GM12878 (cell line): ENCODE measurements at regions not wholly inside any gene's neighbourhood (a gene's known extent, or its start where the extent isn't known, plus 50 kb on each side); places are given as distances from the start of the nearest gene placed in this dataset.

Source experiments
- ATAC-seq: fragments of 200-7000 bp; cut with Tn5 transposase; 3 replicates; pipeline ENCODE4 v1.9.1; 2020; ENCODE audit warnings: mild to moderate bottlenecking, moderate library complexity
- BruUV-seq: library from RNA; stranded (reverse); fragments of 400-500 nt; replicated peaks from 2 replicates; lab custom pipeline; 2021; lab: Mats Ljungman, UMichigan
- CTCF ChIA-PET: fragments of 300-600 bp; sonication (Branson Sonifier 250); formaldehyde crosslinking; extraction: SDS; loops from one replicate; lab custom pipeline; 2021; ENCODE audit warnings: inconsistent platforms; lab: Yijun Ruan, JAX
- POLR2A ChIA-PET: fragments of 350-600 bp; formaldehyde crosslinking; extraction: SDS; loops from one replicate; lab custom pipeline; 2021; ENCODE audit warnings: inconsistent platforms; lab: Charles Lee
- RAD21 ChIA-PET: fragments of 300-600 bp; sonication (Branson Sonifier 250); formaldehyde crosslinking; loops from one replicate; lab custom pipeline; 2023; ENCODE audit warnings: antibody characterized with exemption; ENCODE audit not compliant: unreplicated experiment; lab: Charles Lee
- SMC1A ChIA-PET: fragments of 300-600 bp; sonication (Branson Sonifier 250); formaldehyde crosslinking; loops from one replicate; lab custom pipeline; 2023; ENCODE audit not compliant: unreplicated experiment, uncharacterized antibody; lab: Charles Lee
- DNase-seq: peaks from one replicate; pipeline ENCODE4 v3.0.0-alpha.2; 2011; ENCODE audit warnings: low read depth, low spot score
- FAIRE-seq: peaks from 3 replicates; lab custom pipeline; 2011; peaks lifted over from hg19 to GRCh38; lab: Jason Lieb, UNC
- H2AFZ ChIP-seq: 2 replicates; pipeline ENCODE4 v1.6.0; 2011; ENCODE audit warnings: low read depth, low read length, control low read depth; ENCODE audit not compliant: control insufficient read depth
- H3K27ac ChIP-seq: 2 replicates; pipeline ENCODE4 v1.5.1; 2011; ENCODE audit warnings: control low read depth; ENCODE audit not compliant: control insufficient read depth, insufficient read depth
- H3K27me3 ChIP-seq, 2 experiments: replicated peaks in 1 of 2; 2 replicates each; pipeline versions ENCODE4 v1.6.0 to v1.6.1; 2011; ENCODE audit warnings: low read length in 1 of 2; ENCODE audit not compliant: control insufficient read depth in 2 of 2, insufficient read depth in 2 of 2
- H3K36me3 ChIP-seq, 2 experiments: 2 replicates each; pipeline ENCODE4 v1.5.1; 2011; ENCODE audit warnings: low read length in 1 of 2; ENCODE audit not compliant: control insufficient read depth in 2 of 2, insufficient read depth in 2 of 2
- H3K4me1 ChIP-seq: 2 replicates; pipeline ENCODE4 v1.6.1; 2011; ENCODE audit warnings: mild to moderate bottlenecking, low read length, moderate library complexity, mixed read lengths; ENCODE audit not compliant: control insufficient read depth, insufficient read depth
- H3K4me2 ChIP-seq: 2 replicates; pipeline ENCODE4 v1.6.0; 2011; ENCODE audit warnings: control low read depth; ENCODE audit not compliant: control insufficient read depth, insufficient read depth
- H3K4me3 ChIP-seq: fragments of 200-600 bp; sonication (generic); 2 replicates; pipeline ENCODE4 v1.5.1; 2016
- H3K79me2 ChIP-seq: 2 replicates; pipeline ENCODE4 v1.6.0; 2011; ENCODE audit warnings: low read length; ENCODE audit not compliant: control insufficient read depth, insufficient read depth
- H3K9ac ChIP-seq: 2 replicates; pipeline ENCODE4 v1.8.0; 2011; ENCODE audit warnings: low read length, control low read depth, mixed read lengths; ENCODE audit not compliant: control insufficient read depth, insufficient read depth
- H3K9me3 ChIP-seq: replicated peaks from 3 replicates; pipeline ENCODE4 v1.5.1; 2011; ENCODE audit warnings: mild to moderate bottlenecking, low read length; ENCODE audit not compliant: control insufficient read depth, insufficient read depth
- H4K20me1 ChIP-seq: 2 replicates; pipeline ENCODE4 v1.6.0; 2011; ENCODE audit not compliant: control insufficient read depth, insufficient read depth
- BRCA1 ChIP-seq: IDR thresholded peaks from 2 replicates; pipeline ENCODE4 v1.6.1; 2011; ENCODE audit warnings: low read depth, low read length, improper control_type of control experiment
- GATAD2B ChIP-seq: fragments of 450-650 bp; conservative IDR thresholded peaks from 2 replicates; pipeline ENCODE4 v1.6.1; 2017; ENCODE audit warnings: low read depth, mild to moderate bottlenecking, moderate library complexity
- RAD21 ChIP-seq: IDR thresholded peaks from 2 replicates; pipeline ENCODE4 v1.6.1; 2011; ENCODE audit warnings: mild to moderate bottlenecking, low read depth, low read length, moderate library complexity; ENCODE audit not compliant: insufficient read depth
- SMC3 ChIP-seq: IDR thresholded peaks from 2 replicates; pipeline ENCODE4 v1.6.1; 2011; ENCODE audit warnings: low read length, improper control_type of control experiment, borderline replicate concordance
- WGBS: methylation state at CpG from one replicate; pipeline ENCODE4 v1.1.6; 2016; ENCODE audit warnings: low lambda C conversion rate; ENCODE audit not compliant: insufficient replicate concordance, insufficient coverage; ENCODE audit errors: missing lambda C conversion rate; 5-methylcytosine and 5-hydroxymethylcytosine counted together
- in situ Hi-C: fragments of 300-500 bp; cut with MboI; formaldehyde crosslinking; loops from 9 replicates; pipeline ENCODE4 v1.14.3; 2018; ENCODE audit warnings: mixed read lengths
- intact Hi-C: fragments of 100-400 bp; cut with micrococcal nuclease; formaldehyde crosslinking; loops from one replicate; pipeline ENCODE4 v1.14.2; 2022; ENCODE audit not compliant: unreplicated experiment

DNA sequence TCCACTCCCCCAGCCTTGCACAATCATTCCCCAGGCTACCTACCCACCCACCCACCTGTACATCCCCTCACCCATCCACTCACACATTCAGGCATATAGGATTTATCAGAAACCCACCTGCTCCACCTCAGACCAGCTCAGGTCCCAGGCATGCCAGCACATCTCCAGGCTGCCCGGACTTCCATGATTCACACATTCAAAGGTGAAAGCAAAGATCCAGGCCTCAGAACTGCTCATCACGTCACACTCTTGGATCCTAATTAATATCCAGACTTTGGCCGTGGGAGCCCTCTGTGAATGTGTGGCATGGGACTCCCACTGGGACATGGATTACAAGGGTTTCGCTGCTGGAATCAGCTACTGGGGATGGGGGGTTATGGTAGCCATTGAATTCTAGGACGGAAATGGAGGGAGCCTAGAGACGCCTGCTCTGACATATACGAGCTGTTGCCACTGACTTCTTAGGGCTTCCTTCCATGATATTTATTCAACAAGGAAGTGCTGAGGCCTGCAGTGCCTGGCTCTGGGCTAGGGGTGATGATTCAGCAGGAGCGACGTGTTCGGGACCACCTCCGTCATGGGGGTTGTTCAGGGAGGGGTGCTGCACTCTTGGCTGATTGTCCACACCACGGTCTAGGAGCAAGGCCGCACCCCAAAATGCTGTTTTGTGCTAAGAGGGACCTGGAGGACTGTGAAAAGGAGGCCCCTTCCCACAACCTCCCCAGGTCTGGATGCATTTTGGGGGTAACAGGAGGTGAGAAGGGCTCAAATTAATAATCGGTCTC, 56.9 kb upstream of the ADRA2C start:
- in situ Hi-C loops = no loop called here
- TF ChIP-seq GATAD2B = no peak
- no peak for TF ChIP-seq BRCA1
- TF ChIP-seq, all 136 proteins: peak for 0
- no peak for DNase-seq
- Histone ChIP-seq H3K27me3 (no peaks in the 10 kb centered on the region; a peak in 1 of 4 replicates), H3K36me3 (no peaks in the 10 kb centered on the region), H3K4me2 (no peak overlapping the region), H3K79me2 (no peaks in the 10 kb centered on the region), H3K27ac (no peak overlapping the region), H3K4me1 (peaks cover 4% of the 10 kb centered on the region; the same call in 1 of the 2 replicates), H3K9me3 (no peaks in the 10 kb centered on the region), H3K9ac (no peak overlapping the region), H4K20me1 (no peaks in the 10 kb centered on the region), H2AFZ (no peak overlapping the region), H3K4me3 (no peak overlapping the region)
- RAD21 ChIA-PET = no interaction called here
- no TSS peak for BruUV-seq
- intact Hi-C loops = no loop called here
- CTCF ChIA-PET = no interaction called here
- ATAC-seq = no peak
- FAIRE-seq = no peak
- SMC1A ChIA-PET = no interaction called here
- WGBS = 38% methylated on average over 14 of the region's 14 CpGs
- POLR2A ChIA-PET = no interaction called here

- POLR2A ChIA-PET = no interaction called here
- DNase-seq (no peak), ATAC-seq (no peak), FAIRE-seq (no peak)
- Histone ChIP-seq H3K79me2 (no peaks in the 10 kb centered on the region), H3K27me3 (no peaks in the 10 kb centered on the region; a peak in 1 of 4 replicates), H2AFZ (no peak overlapping the region), H3K4me1 (peaks cover 4% of the 10 kb centered on the region; the same call in 1 of the 2 replicates), H4K20me1 (no peaks in the 10 kb centered on the region), H3K4me2 (no peak overlapping the region), H3K9me3 (no peaks in the 10 kb centered on the region), H3K36me3 (no peaks in the 10 kb centered on the region), H3K27ac (no peak overlapping the region), H3K4me3 (no peak overlapping the region), H3K9ac (no peak overlapping the region)
- SMC1A ChIA-PET = no interaction called here
- TF ChIP-seq RAD21 (no peak), SMC3 (no peak)
- intact Hi-C loops = no loop called here
- RAD21 ChIA-PET = no interaction called here
- BruUV-seq = no TSS peak
- in situ Hi-C loops = no loop called here
- CTCF ChIA-PET = no interaction called here
- WGBS = 52% methylated on average over 8 of the region's 8 CpGs
Observed at GRCh38 chr4:3708611-3709010, 57.6 kb upstream of the ADRA2C start.
